Stimulated activated memory B cell treated with anti-CD40 and anti-IgM and Interleukin-4, amounts not matched to agents 10 μg/mL and 1 μg/mL and 100 μg/mL, for 72 hours (primary cell): ENCODE measurements at regions not wholly inside any gene's neighbourhood (a gene's known extent, or its start where the extent isn't known, plus 50 kb on each side); places are given as distances from the start of the nearest gene placed in this dataset.

Experiments used
- ATAC-seq: fragments of 150-1000 bp; cut with Tn5 transposase; 2 replicates; pipeline ENCODE4 v1.10.0; 2021
- H3K27ac Mint-ChIP-seq: one replicate; pipeline ENCODE4 v1.8.0; 2022; ENCODE audit warnings: mild to moderate bottlenecking, mixed read lengths
- H3K27me3 Mint-ChIP-seq: one replicate; pipeline ENCODE4 v1.8.0; 2022; ENCODE audit warnings: mixed read lengths
- H3K36me3 Mint-ChIP-seq: one replicate; pipeline ENCODE4 v1.8.0; 2022; ENCODE audit warnings: mixed read lengths
- H3K4me1 Mint-ChIP-seq: one replicate; pipeline ENCODE4 v1.8.0; 2022; ENCODE audit warnings: mixed read lengths
- H3K4me3 Mint-ChIP-seq: one replicate; pipeline ENCODE4 v1.8.0; 2022; ENCODE audit warnings: mild to moderate bottlenecking, moderate library complexity, mixed read lengths
- H3K9me3 Mint-ChIP-seq: one replicate; pipeline ENCODE4 v1.8.0; 2022; ENCODE audit warnings: mixed read lengths

GRCh38 chrX:140948827-140949226 lies 53.6 kb upstream of the SPANXB1 start:
- Mint-ChIP-seq H3K9me3 (no peaks in the 10 kb centered on the region), H3K36me3 (no peaks in the 10 kb centered on the region), H3K27ac (no peak overlapping the region), H3K4me1 (no peaks in the 10 kb centered on the region), H3K27me3 (no peaks in the 10 kb centered on the region), H3K4me3 (no peak overlapping the region)
- no peak for ATAC-seq

DNA sequence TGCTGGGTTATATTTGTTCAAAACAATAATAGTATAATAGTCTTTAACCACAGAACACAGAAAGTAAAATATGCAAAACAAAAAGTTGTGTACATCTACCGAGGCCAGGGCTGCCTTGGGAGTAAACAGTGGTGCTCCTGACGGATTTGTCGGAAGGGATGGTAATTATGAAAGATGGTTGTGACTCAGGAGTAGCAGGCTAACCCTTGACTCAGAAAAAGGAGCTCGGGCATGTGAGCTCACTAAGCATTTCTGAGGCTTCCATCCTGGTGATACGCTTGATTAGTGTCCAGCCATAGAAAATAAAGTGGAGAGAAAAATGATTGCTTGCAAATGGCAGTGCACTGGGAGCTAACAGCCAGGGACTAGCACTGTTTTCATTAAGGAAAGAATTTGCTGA lies 53.2 kb upstream of the SPANXB1 start:
- H3K9me3 Mint-ChIP-seq = no peaks in the 10 kb centered on the region
- H3K4me1 Mint-ChIP-seq = no peaks in the 10 kb centered on the region
- no peaks in the 10 kb centered on the region for H3K36me3 Mint-ChIP-seq
- H3K4me3 Mint-ChIP-seq = no peak overlapping the region
- no peaks in the 10 kb centered on the region for H3K27me3 Mint-ChIP-seq
- no peak overlapping the region for H3K27ac Mint-ChIP-seq
- no peak for ATAC-seq
